Activated CD4-positive, alpha-beta T cell treated with anti-CD3 and anti-CD28 coated beads for 48 hours (primary cell): ENCODE measurements at regions not wholly inside any gene's neighbourhood (a gene's known extent, or its start where the extent isn't known, plus 50 kb on each side); places are given as distances from the start of the nearest gene placed in this dataset.

Source experiments
- DNase-seq: peaks from one replicate; pipeline ENCODE4 v3.0.0-alpha.2; 2020

GRCh38 chr9:3732077-3733038 is 206.6 kb upstream of the RFX3 start:
- DNase-seq: peak; percentile 51

GRCh38 chr9:3730511-3730922 is 204.7 kb upstream of the RFX3 start:
- no peak for DNase-seq

GRCh38 chr9:3721096-3721495 is 195.3 kb upstream of the RFX3 start:
- DNase-seq: no peak

GRCh38 chr9:3719286-3719685 is 193.5 kb upstream of the RFX3 start:
- DNase-seq: no peak

GRCh38 chr9:3716415-3716814 is 190.6 kb upstream of the RFX3 start:
- no peak for DNase-seq

GRCh38 chr9:3708751-3709150 is 182.9 kb upstream of the RFX3 start:
- no peak for DNase-seq

GRCh38 chr9:3704890-3705289 is 179.1 kb upstream of the RFX3 start:
- DNase-seq: no peak

GRCh38 chr9:3700772-3701171 is 175.0 kb upstream of the RFX3 start:
- DNase-seq: no peak

- no peak for DNase-seq
Measured at GRCh38 chr9:3699883-3700282, 174.1 kb upstream of the RFX3 start.

- DNase-seq: no peak
Measured at GRCh38 chr9:3698531-3698930, 172.7 kb upstream of the RFX3 start.

GRCh38 chr9:3698076-3698475 is 172.3 kb upstream of the RFX3 start:
- DNase-seq: no peak

GRCh38 chr9:3696368-3696767 is 170.6 kb upstream of the RFX3 start:
- DNase-seq: no peak

- DNase-seq: no peak
Measured at GRCh38 chr9:3692606-3693005, 166.8 kb upstream of the RFX3 start.

GRCh38 chr9:3689555-3689954 is 163.8 kb upstream of the RFX3 start:
- DNase-seq: no peak

- DNase-seq: no peak
Measured at GRCh38 chr9:3687145-3687544, 161.3 kb upstream of the RFX3 start.

GRCh38 chr9:3682186-3682585 is 156.4 kb upstream of the RFX3 start:
- no peak for DNase-seq

GRCh38 chr9:3677541-3677940 is 151.7 kb upstream of the RFX3 start:
- DNase-seq: no peak

GRCh38 chr9:3676766-3677165 is 151.0 kb upstream of the RFX3 start:
- no peak for DNase-seq

GRCh38 chr9:3675946-3676345 is 150.1 kb upstream of the RFX3 start:
- DNase-seq: no peak

GRCh38 chr9:3674561-3674960 is 148.8 kb upstream of the RFX3 start:
- DNase-seq: no peak

- no peak for DNase-seq
Measured at GRCh38 chr9:3672399-3672798, 146.6 kb upstream of the RFX3 start.

GRCh38 chr9:3664044-3664443 is 138.2 kb upstream of the RFX3 start:
- DNase-seq: no peak

GRCh38 chr9:3662671-3663070 is 136.9 kb upstream of the RFX3 start:
- DNase-seq: no peak

- DNase-seq: no peak
Measured at GRCh38 chr9:3660936-3661335, 135.1 kb upstream of the RFX3 start.

GRCh38 chr9:3659647-3660046 is 133.8 kb upstream of the RFX3 start:
- DNase-seq: no peak
